ENCODE measurements at regions not wholly inside any gene's neighbourhood (a gene's known extent, or its start where the extent isn't known, plus 50 kb on each side); places are given as distances from the start of the nearest gene placed in this dataset.

DNA sequence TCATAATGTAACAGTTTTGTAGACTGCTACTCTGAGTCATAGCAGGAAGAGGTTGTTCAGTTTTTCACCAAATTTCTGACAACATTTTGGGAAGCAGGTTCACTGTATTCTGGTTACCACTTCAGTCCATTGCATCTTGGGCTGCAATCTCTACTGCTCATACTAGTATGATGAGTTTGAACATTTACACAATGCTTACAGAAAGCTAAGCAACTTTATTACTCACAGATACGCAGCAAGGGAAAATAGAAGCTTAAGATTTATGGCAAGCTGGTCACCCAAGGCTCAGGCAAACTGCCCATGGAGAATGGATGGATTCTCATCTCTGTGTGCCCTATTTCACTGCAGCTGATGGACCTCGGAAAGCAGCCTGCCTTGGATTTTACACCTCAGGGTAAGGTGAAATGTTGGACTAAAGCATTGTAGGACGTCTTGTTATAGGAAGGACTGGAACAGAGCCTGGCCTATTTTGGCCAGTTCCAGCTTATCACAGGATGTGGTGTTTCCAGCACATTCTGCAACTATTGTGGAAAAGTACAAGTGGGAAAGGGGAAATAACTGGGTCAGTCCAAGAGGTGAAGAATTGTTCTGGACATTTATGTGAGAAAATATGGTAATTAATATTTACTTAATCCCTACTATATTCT is 887.1 kb upstream of the AGA start:
- H3K36me3 ChIP-seq: no peaks in the 10 kb centered on the region
- no peak overlapping the region for H3K27ac ChIP-seq
- no peaks in the 10 kb centered on the region for H3K27me3 ChIP-seq
- no peaks in the 10 kb centered on the region for H3K9me3 ChIP-seq
- TF ChIP-seq, protein P1, sequence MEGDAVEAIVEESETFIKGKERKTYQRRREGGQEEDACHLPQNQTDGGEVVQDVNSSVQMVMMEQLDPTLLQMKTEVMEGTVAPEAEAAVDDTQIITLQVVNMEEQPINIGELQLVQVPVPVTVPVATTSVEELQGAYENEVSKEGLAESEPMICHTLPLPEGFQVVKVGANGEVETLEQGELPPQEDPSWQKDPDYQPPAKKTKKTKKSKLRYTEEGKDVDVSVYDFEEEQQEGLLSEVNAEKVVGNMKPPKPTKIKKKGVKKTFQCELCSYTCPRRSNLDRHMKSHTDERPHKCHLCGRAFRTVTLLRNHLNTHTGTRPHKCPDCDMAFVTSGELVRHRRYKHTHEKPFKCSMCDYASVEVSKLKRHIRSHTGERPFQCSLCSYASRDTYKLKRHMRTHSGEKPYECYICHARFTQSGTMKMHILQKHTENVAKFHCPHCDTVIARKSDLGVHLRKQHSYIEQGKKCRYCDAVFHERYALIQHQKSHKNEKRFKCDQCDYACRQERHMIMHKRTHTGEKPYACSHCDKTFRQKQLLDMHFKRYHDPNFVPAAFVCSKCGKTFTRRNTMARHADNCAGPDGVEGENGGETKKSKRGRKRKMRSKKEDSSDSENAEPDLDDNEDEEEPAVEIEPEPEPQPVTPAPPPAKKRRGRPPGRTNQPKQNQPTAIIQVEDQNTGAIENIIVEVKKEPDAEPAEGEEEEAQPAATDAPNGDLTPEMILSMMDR (IDR thresholded peaks at IDR 0.05): no peak
- H3K4me1 ChIP-seq (ENCODE audit: control insufficient read depth in 1 of 2, insufficient read depth in 1 of 2, low read depth in 1 of 2, low read length in 1 of 2): no peaks in the 10 kb centered on the region
- no peak overlapping the region for H3K4me3 ChIP-seq (ENCODE audit: low read depth in 1 of 2, low read length in 1 of 2)

- Histone ChIP-seq H3K27ac (no peak overlapping the region), H3K4me1 (ENCODE audit: control insufficient read depth in 1 of 2, insufficient read depth in 1 of 2, low read depth in 1 of 2, low read length in 1 of 2) (no peaks in the 10 kb centered on the region), H3K36me3 (no peaks in the 10 kb centered on the region), H3K27me3 (no peaks in the 10 kb centered on the region), H3K4me3 (ENCODE audit: low read depth in 1 of 2, low read length in 1 of 2) (no peak overlapping the region), H3K9me3 (peaks cover 5% of the 10 kb centered on the region)
- TF ChIP-seq, protein P1 (IDR thresholded peaks at IDR 0.05): no peak
Observed at GRCh38 chr4:178333355-178333754, 891.1 kb upstream of the AGA start.

DNA sequence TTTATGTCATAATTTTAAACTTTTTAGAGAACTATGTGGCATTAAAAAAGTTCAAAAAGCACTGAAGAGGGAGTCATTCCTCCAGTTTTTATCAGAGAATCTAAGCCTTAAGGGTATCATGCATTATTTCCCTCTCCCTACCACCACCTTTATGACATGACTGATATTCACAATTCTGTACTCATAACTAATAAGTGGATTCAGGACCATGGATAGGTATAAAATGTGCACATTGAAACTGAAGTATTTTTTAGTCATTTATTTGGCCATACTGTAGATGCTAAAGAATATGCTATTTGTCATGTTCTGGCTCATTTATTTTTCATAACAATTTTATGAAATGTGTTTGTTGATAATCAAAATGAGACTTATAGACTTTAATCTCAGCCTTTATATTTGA is 897.5 kb upstream of the AGA start:
- TF ChIP-seq, protein P1 (IDR thresholded peaks at IDR 0.05): no peak
- Histone ChIP-seq H3K27me3 (no peaks in the 10 kb centered on the region), H3K27ac (no peak overlapping the region), H3K36me3 (no peaks in the 10 kb centered on the region), H3K4me3 (ENCODE audit: low read depth in 1 of 2, low read length in 1 of 2) (no peak overlapping the region), H3K9me3 (peaks cover 5% of the 10 kb centered on the region), H3K4me1 (ENCODE audit: control insufficient read depth in 1 of 2, insufficient read depth in 1 of 2, low read depth in 1 of 2, low read length in 1 of 2) (no peaks in the 10 kb centered on the region)

GRCh38 chr4:178340468-178340867 is 898.2 kb upstream of the AGA start:
- Histone ChIP-seq H3K9me3 (peaks cover 5% of the 10 kb centered on the region), H3K27ac (no peak overlapping the region), H3K27me3 (no peaks in the 10 kb centered on the region), H3K36me3 (no peaks in the 10 kb centered on the region), H3K4me1 (ENCODE audit: control insufficient read depth in 1 of 2, insufficient read depth in 1 of 2, low read depth in 1 of 2, low read length in 1 of 2) (no peaks in the 10 kb centered on the region), H3K4me3 (ENCODE audit: low read depth in 1 of 2, low read length in 1 of 2) (no peak overlapping the region)
- TF ChIP-seq, protein P1 (IDR thresholded peaks at IDR 0.05): no peak

GRCh38 chr4:178344096-178344495 is 901.9 kb upstream of the AGA start:
- Histone ChIP-seq H3K4me3 (ENCODE audit: low read depth in 1 of 2, low read length in 1 of 2) (no peak overlapping the region), H3K27ac (no peak overlapping the region), H3K9me3 (no peaks in the 10 kb centered on the region), H3K4me1 (ENCODE audit: control insufficient read depth in 1 of 2, insufficient read depth in 1 of 2, low read depth in 1 of 2, low read length in 1 of 2) (no peaks in the 10 kb centered on the region), H3K27me3 (no peaks in the 10 kb centered on the region), H3K36me3 (no peaks in the 10 kb centered on the region)
- TF ChIP-seq, protein P1 (IDR thresholded peaks at IDR 0.05): no peak
